ENCODE measurements at regions not wholly inside any gene's neighbourhood (a gene's known extent, or its start where the extent isn't known, plus 50 kb on each side); places are given as distances from the start of the nearest gene placed in this dataset.

GRCh38 chr11:21839796-21840195 is 353.1 kb upstream of the ANO5 start:
- DNase-seq = no peak

GRCh38 chr11:21861314-21861713 is 331.6 kb upstream of the ANO5 start:
- no peak for DNase-seq

- no peak for DNase-seq
These were observed 327.3 kb upstream of the ANO5 start for GRCh38 chr11:21865541-21865940.

GRCh38 chr11:21866781-21867180 is 326.1 kb upstream of the ANO5 start:
- DNase-seq = no peak

GRCh38 chr11:21877151-21877550 is 315.7 kb upstream of the ANO5 start:
- no peak for DNase-seq

GRCh38 chr11:21883354-21883753 is 309.5 kb upstream of the ANO5 start:
- no peak for DNase-seq

- DNase-seq = no peak
These were observed 304.1 kb upstream of the ANO5 start for GRCh38 chr11:21888814-21889213.

GRCh38 chr11:21892736-21893564 is 299.9 kb upstream of the ANO5 start:
- no peak for DNase-seq

- DNase-seq = no peak
These were observed 299.4 kb upstream of the ANO5 start for GRCh38 chr11:21893565-21893867.

- DNase-seq = no peak
These were observed 298.4 kb upstream of the ANO5 start for GRCh38 chr11:21894492-21894891.

GRCh38 chr11:21895686-21896085 is 297.2 kb upstream of the ANO5 start:
- no peak for DNase-seq

- DNase-seq = no peak
These were observed 296.7 kb upstream of the ANO5 start for GRCh38 chr11:21896216-21896615.

- no peak for DNase-seq
These were observed 295.9 kb upstream of the ANO5 start for GRCh38 chr11:21896746-21897602.

- DNase-seq = no peak
These were observed 295.1 kb upstream of the ANO5 start for GRCh38 chr11:21897752-21898151.

GRCh38 chr11:21908211-21908610 is 284.7 kb upstream of the ANO5 start:
- no peak for DNase-seq

GRCh38 chr11:21909145-21909544 is 283.7 kb upstream of the ANO5 start:
- no peak for DNase-seq

- no peak for DNase-seq
These were observed 281.8 kb upstream of the ANO5 start for GRCh38 chr11:21911061-21911460.

GRCh38 chr11:21912285-21912684 is 280.6 kb upstream of the ANO5 start:
- DNase-seq = no peak

- no peak for DNase-seq
These were observed 271.7 kb upstream of the ANO5 start for GRCh38 chr11:21921151-21921550.

GRCh38 chr11:21924262-21924661 is 268.6 kb upstream of the ANO5 start:
- no peak for DNase-seq

GRCh38 chr11:21927628-21928027 is 265.3 kb upstream of the ANO5 start:
- no peak for DNase-seq

- DNase-seq = no peak
These were observed 264.0 kb upstream of the ANO5 start for GRCh38 chr11:21928847-21929246.

- DNase-seq = no peak
These were observed 262.5 kb upstream of the ANO5 start for GRCh38 chr11:21930408-21930807.

- no peak for DNase-seq
These were observed 261.3 kb upstream of the ANO5 start for GRCh38 chr11:21931436-21932101.

Data from cerebellar nuclear complex (tissue), 1 donor.